GM23248 (cell line): ENCODE measurements at regions not wholly inside any gene's neighbourhood (a gene's known extent, or its start where the extent isn't known, plus 50 kb on each side); places are given as distances from the start of the nearest gene placed in this dataset.

Source experiments
- EZH2 ChIP-seq: fragments of 200-600 bp; sonication (generic); IDR thresholded peaks from 2 replicates; pipeline ENCODE4 v1.6.1; 2018; ENCODE audit warnings: antibody characterized with exemption, mild to moderate bottlenecking; ENCODE audit not compliant: insufficient read depth, poor library complexity, severe bottlenecking
- EZH2phosphoT487 ChIP-seq: fragments of 200-600 bp; sonication (generic); IDR thresholded peaks from 2 replicates; pipeline ENCODE4 v1.6.1; 2018; ENCODE audit warnings: antibody characterized with exemption, moderate library complexity, mild to moderate bottlenecking, low read depth; ENCODE audit not compliant: insufficient read depth

GRCh38 chr4:18321956-18322530, 300.5 kb upstream of the LCORL start:
- TF ChIP-seq EZH2 (no peak), EZH2phosphoT487 (no peak)
